GM12892 (cell line): ENCODE measurements at regions not wholly inside any gene's neighbourhood (a gene's known extent, or its start where the extent isn't known, plus 50 kb on each side); places are given as distances from the start of the nearest gene placed in this dataset.

Experiments
- POLR2A ChIP-seq: IDR thresholded peaks from 2 replicates; pipeline ENCODE4 v1.6.1; 2011; ENCODE audit warnings: low read depth, low read length, control low read depth
- POLR2AphosphoS5 ChIP-seq: IDR thresholded peaks from 2 replicates; pipeline ENCODE4 v1.6.1; 2011; ENCODE audit warnings: low read depth, low read length, control low read depth
- TAF1 ChIP-seq: IDR thresholded peaks from 2 replicates; pipeline ENCODE4 v1.6.1; 2011; ENCODE audit warnings: low read depth, mild to moderate bottlenecking, control low read depth, low read length, borderline replicate concordance

GRCh38 chr5:29185558-29185957 is 2007.9 kb upstream of the CDH6 start:
- TF ChIP-seq POLR2A (no peak), POLR2AphosphoS5 (no peak), TAF1 (no peak)
